Left colon (tissue), 2 donors: ENCODE measurements at regions not wholly inside any gene's neighbourhood (a gene's known extent, or its start where the extent isn't known, plus 50 kb on each side); places are given as distances from the start of the nearest gene placed in this dataset.
"Not testable (repeated sequence)": the region's sequence is repeated elsewhere in the genome, so short reads cannot be mapped to it uniquely, and the experiment has no call there.

Experiments used
- ATAC-seq: fragments of 200-7000 bp; cut with Tn5 transposase; one replicate; pipeline ENCODE4 v1.9.1; 2020; ENCODE audit warnings: mild to moderate bottlenecking, moderate library complexity
- DNase-seq, 2 donors: peaks; one replicate each; pipeline ENCODE4 v3.0.0-alpha.2; 2020
- intact Hi-C, 2 donors: fragments of 100-400 bp; cut with DNase I in 1 of 2; cut with micrococcal nuclease in 1 of 2; formaldehyde crosslinking; loops; one replicate each; pipeline versions ENCODE4 v1.11.2 to v1.14.0; 2022; cut with DNase I, micrococcal nuclease
- donor health status: DM: no; HTN: no; CAD: no.
- donor health status: DM: yes; HTN: yes; CAD: no.

GRCh38 chr2:4964001-4964540 is 728.1 kb upstream of the SOX11 start:
- intact Hi-C loops, result no loop called here
- ATAC-seq (no peak), DNase-seq (no peak)

GRCh38 chr2:4964579-4964978 is 727.6 kb upstream of the SOX11 start:
- DNase-seq, result no peak
- ATAC-seq, result no peak
- intact Hi-C loops, result no loop called here

GRCh38 chr2:4965556-4966320 is 726.4 kb upstream of the SOX11 start:
- ATAC-seq, result no peak
- intact Hi-C loops, result no loop called here

DNA sequence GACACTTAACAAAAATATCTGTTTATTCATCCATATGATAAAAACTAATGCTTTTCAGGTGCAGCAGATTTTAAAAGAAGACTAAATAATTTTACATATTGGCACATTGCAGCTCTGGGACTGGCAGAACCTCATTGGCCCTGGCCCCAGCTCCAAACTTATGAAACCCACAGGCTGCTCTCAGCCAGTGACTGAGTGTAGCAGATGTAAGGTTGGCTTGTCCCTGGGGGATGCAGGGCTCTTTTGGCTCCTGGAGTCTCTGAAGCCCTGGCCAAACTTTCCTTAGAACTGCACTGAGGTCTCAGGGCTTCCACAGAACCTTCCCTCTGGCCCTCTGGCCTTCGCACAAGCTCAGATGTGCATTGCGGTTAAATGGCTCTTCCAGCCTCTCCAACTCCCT is 725.0 kb upstream of the SOX11 start:
- intact Hi-C loops, result no loop called here
- no peak for ATAC-seq
- no peak for DNase-seq

More at GRCh38 chr2:4965556-4966320, 726.4 kb upstream of the SOX11 start:
- DNase-seq, result no peak

- ATAC-seq (no peak), DNase-seq (no peak)
- intact Hi-C loops, result no loop called here
These were observed 719.7 kb upstream of the SOX11 start for GRCh38 chr2:4972472-4972871.

GRCh38 chr2:4973354-4973753 is 718.8 kb upstream of the SOX11 start:
- ATAC-seq, result no peak
- intact Hi-C loops, result no loop called here

GRCh38 chr2:4973973-4974372 is 718.2 kb upstream of the SOX11 start:
- intact Hi-C loops, result no loop called here
- DNase-seq (no peak), ATAC-seq (no peak)

More at GRCh38 chr2:4973354-4973753, 718.8 kb upstream of the SOX11 start:
- no peak for DNase-seq

DNA sequence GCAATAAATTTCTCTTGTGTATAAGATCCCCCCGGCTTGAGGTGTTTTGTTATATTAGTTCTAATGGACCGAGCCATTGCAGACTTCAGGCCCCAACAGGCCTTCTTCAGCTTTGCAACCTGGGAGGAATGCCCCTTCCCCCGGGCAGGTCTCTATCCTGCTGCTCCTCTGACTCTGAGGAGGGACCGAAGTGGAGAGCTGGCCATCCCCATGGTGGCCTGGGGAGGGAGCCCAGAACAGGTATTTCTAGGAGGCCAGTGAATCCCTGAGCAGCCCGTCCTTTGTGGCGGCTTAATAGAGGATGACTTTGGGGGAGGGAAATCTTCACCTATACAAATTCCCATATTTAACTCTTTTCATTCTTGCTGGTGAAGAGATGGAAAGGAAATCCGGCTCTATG is 715.8 kb upstream of the SOX11 start:
- intact Hi-C loops, result no loop called here
- DNase-seq (no peak), ATAC-seq (no peak)

DNA sequence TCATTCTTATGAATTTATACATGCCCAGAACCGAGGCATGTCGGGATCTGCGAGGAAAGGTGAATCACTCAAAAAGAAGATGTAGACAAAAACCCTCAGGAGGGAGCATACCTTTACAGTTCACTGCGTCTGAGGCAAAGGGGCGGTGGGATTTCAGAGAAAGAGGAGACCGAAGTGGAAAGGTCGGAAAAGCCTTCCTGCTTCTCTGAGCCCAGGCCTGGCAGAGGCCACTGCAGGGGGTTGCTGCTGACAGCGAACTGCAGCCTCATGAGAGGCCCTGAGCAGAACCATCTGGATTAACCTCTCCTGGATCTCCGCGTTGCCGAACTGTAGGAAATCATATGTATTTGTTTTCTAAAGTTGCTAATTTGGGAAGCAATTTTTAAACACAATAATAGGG is 713.1 kb upstream of the SOX11 start:
- DNase-seq (no peak), ATAC-seq (no peak)
- intact Hi-C loops, result no loop called here

- ATAC-seq (no peak), DNase-seq (no peak)
- intact Hi-C loops, result no loop called here
These were observed 711.2 kb upstream of the SOX11 start for GRCh38 chr2:4980995-4981394.

DNA sequence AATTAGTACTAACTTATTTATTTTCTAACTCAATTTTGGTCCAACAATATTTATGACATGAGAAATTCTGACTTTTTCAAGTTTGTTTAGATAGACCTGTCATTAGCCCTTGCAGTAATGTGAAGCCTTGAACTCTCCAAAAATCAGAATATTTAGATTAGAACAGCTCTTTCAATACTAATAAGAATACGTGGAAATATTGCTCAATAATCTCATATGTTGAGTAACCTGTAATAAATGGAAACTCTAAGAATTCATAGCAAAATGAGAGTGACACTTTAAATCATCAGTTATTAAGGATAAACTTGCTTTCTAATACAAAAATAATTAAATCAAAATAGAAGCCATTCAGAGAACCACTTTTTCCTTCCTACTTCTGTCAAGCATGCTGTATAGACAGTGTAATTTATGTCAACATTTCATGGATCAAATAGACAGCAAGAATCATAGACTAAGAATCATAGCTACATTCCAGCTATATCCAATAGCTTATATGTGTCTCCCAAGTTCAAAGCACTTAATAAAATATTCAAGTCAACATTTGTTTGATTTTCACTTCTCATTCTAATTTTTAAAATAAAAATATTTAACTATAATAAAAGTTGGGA is 710.3 kb upstream of the SOX11 start:
- ATAC-seq, result no peak
- no peak for DNase-seq
- intact Hi-C loops, result no loop called here

- ATAC-seq, DNase-seq, intact Hi-C loops: not testable (repeated sequence)
These were observed 703.7 kb upstream of the SOX11 start for GRCh38 chr2:4988444-4988843.

GRCh38 chr2:4992226-4992625 is 700.0 kb upstream of the SOX11 start:
- intact Hi-C loops, result no loop called here
- DNase-seq (no peak), ATAC-seq (no peak)

DNA sequence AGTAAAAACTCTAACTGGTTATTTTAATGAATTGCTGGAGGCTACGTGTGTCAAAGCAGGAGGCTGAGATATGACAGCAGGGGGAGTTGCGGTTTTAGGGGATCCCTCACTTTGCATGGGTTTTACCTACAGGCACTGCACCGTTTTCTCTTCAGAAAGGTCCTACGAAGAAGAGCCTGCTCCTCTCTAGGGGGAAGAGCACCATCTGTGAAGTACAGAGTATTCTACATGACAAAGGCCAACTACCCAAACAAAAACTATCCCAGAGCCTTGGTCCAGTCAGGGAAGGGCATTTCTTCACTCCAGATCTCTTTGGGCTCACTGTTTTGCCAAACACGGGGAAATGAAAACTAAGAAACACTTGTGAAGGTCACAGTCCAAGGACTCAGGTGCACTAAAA is 696.7 kb upstream of the SOX11 start:
- ATAC-seq (no peak), DNase-seq (no peak)
- intact Hi-C loops, result no loop called here

GRCh38 chr2:5007596-5007995 is 684.6 kb upstream of the SOX11 start:
- no peak for ATAC-seq
- intact Hi-C loops, result no loop called here
- DNase-seq, result no peak

DNA sequence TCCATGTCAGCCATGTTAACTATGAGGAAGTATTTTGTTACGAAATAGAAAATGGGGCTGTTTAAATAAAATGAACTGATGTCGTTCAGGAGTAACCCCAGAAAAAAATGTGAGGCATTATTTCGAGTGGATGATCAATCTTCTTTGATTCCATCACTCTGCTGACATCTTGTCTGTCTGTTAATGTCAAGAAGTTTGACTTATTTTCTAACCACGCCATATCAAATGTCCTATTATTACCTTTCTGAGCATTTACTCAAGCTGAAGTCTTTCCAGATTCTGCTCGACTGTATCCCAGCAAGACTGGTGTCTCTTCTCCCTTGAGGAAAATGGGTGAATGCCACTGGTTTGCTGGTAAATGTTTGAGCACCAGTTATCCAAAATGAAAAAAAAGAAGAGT is 672.9 kb upstream of the SOX11 start:
- DNase-seq, result no peak
- intact Hi-C loops, result no loop called here
- ATAC-seq, result no peak

- ATAC-seq (no peak), DNase-seq (no peak)
- intact Hi-C loops, result no loop called here
These were observed 671.9 kb upstream of the SOX11 start for GRCh38 chr2:5020116-5020875.

GRCh38 chr2:5021136-5021535 is 671.0 kb upstream of the SOX11 start:
- DNase-seq (no peak), ATAC-seq (no peak)
- intact Hi-C loops, result no loop called here

DNA sequence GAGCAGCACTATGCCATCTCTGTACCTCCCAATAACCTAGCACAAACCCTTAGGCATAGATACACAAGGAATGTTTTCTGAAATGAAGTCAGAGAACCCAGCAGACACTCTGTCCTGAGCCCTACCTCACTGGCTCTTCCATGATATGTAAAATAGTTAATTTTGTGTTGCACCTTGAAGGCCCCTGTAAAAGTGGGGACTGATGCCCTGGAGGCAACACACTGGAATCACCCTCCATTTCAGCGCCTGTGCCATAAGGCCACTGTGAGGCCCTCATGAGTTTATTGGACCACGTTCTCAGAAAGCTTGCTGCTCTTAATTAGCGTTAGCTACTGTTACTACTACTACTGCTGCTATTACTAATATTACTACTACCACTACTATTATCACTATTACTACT is 670.1 kb upstream of the SOX11 start:
- intact Hi-C loops, result no loop called here
- no peak for ATAC-seq
- DNase-seq, result no peak
